SK-N-SH treated with all-trans-retinoic acid at 6 μM for 48 hours (cell line): ENCODE measurements at regions not wholly inside any gene's neighbourhood (a gene's known extent, or its start where the extent isn't known, plus 50 kb on each side); places are given as distances from the start of the nearest gene placed in this dataset.

Source experiments
- ARNTL ChIP-seq: fragments of 450-650 bp; formaldehyde crosslinking; IDR thresholded peaks from 2 replicates; pipeline ENCODE4 v1.5.0; 2020; ENCODE audit warnings: low read depth, mild to moderate bottlenecking, moderate library complexity, borderline replicate concordance
- BACH2 ChIP-seq: fragments of 250-450 bp; sonication (Bioruptor Pico); IDR thresholded peaks from 2 replicates; pipeline ENCODE4 v1.9.0; 2021; ENCODE audit warnings: mild to moderate bottlenecking, borderline replicate concordance
- CREB5 ChIP-seq: fragments of 250-450 bp; sonication (Bioruptor Pico); IDR thresholded peaks from 2 replicates; pipeline ENCODE4 v1.5.1; 2020; ENCODE audit warnings: low read depth, mild to moderate bottlenecking, moderate library complexity
- CSDC2 ChIP-seq: fragments of 250-450 bp; sonication (Bioruptor Pico); IDR thresholded peaks from 2 replicates; pipeline ENCODE4 v1.5.0; 2020; ENCODE audit warnings: mild to moderate bottlenecking, moderate library complexity
- GLIS3 ChIP-seq: fragments of 250-450 bp; sonication (Bioruptor Pico); IDR thresholded peaks from 2 replicates; pipeline ENCODE4 v1.5.0; 2020; ENCODE audit warnings: mild to moderate bottlenecking, moderate library complexity
- OSR1 ChIP-seq: fragments of 250-450 bp; sonication (Bioruptor Pico); IDR thresholded peaks from 2 replicates; pipeline ENCODE4 v1.8.0; 2022; ENCODE audit warnings: moderate library complexity, mild to moderate bottlenecking, inconsistent platforms
- PATZ1 ChIP-seq: fragments of 250-450 bp; sonication (Bioruptor Pico); IDR thresholded peaks from 2 replicates; pipeline ENCODE4 v1.8.0; 2020; ENCODE audit warnings: mild to moderate bottlenecking, moderate library complexity, borderline replicate concordance
- RARB ChIP-seq: fragments of 250-450 bp; sonication (Bioruptor Pico); IDR thresholded peaks from 2 replicates; pipeline ENCODE4 v1.8.0; 2021; ENCODE audit warnings: mild to moderate bottlenecking, moderate library complexity
- SNAI2 ChIP-seq: fragments of 250-450 bp; sonication (Bioruptor Pico); IDR thresholded peaks from 2 replicates; pipeline ENCODE4 v1.5.0; 2020; ENCODE audit warnings: mild to moderate bottlenecking, moderate library complexity
- TCF4 ChIP-seq: fragments of 250-450 bp; sonication (Bioruptor Pico); IDR thresholded peaks from 2 replicates; pipeline ENCODE4 v1.8.0; 2021; ENCODE audit warnings: mild to moderate bottlenecking, moderate library complexity, borderline replicate concordance
- TOX ChIP-seq: fragments of 250-450 bp; sonication (Bioruptor Pico); IDR thresholded peaks from 2 replicates; pipeline ENCODE4 v1.8.0; 2021; ENCODE audit warnings: mild to moderate bottlenecking, moderate library complexity, borderline replicate concordance
- ZFP3 ChIP-seq: fragments of 250-450 bp; sonication (Bioruptor Pico); IDR thresholded peaks from 2 replicates; pipeline ENCODE4 v1.5.0; 2020; ENCODE audit warnings: mild to moderate bottlenecking, moderate library complexity
- ZFP30 ChIP-seq: fragments of 450-650 bp; formaldehyde crosslinking; IDR thresholded peaks from 2 replicates; pipeline ENCODE4 v1.5.0; 2022; ENCODE audit warnings: mild to moderate bottlenecking, moderate library complexity
- TF ChIP-seq, protein P1 (sequence below): fragments of 250-450 bp; sonication (Bioruptor Pico); IDR thresholded peaks from 2 replicates; pipeline ENCODE4 v1.8.0; 2021; ENCODE audit warnings: low read depth, mild to moderate bottlenecking, moderate library complexity, borderline replicate concordance

GRCh38 chr1:192489748-192490147, 85.8 kb upstream of the RGS1 start:
- TF ChIP-seq OSR1 (CRISPR knock-in tag): no peak
- TF ChIP-seq TCF4 (CRISPR knock-in tag): no peak
- TF ChIP-seq, protein P1, sequence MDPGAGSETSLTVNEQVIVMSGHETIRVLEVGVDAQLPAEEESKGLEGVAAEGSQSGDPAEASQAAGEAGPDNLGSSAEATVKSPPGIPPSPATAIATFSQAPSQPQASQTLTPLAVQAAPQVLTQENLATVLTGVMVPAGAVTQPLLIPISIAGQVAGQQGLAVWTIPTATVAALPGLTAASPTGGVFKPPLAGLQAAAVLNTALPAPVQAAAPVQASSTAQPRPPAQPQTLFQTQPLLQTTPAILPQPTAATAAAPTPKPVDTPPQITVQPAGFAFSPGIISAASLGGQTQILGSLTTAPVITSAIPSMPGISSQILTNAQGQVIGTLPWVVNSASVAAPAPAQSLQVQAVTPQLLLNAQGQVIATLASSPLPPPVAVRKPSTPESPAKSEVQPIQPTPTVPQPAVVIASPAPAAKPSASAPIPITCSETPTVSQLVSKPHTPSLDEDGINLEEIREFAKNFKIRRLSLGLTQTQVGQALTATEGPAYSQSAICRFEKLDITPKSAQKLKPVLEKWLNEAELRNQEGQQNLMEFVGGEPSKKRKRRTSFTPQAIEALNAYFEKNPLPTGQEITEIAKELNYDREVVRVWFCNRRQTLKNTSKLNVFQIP (CRISPR knock-in tag): 0 out of 2 replicates have a peak, but pooled peaks have one; percentile 15
- TF ChIP-seq PATZ1: no peak
- peak; percentile 43; the same call in 1 of the 2 replicates for TF ChIP-seq TOX
- TF ChIP-seq SNAI2 (CRISPR knock-in tag): no peak
- no peak for TF ChIP-seq ZFP3 (CRISPR knock-in tag)
- peak; percentile 67; the same call in 1 of the 2 replicates for TF ChIP-seq RARB
- no peak for TF ChIP-seq CREB5 (CRISPR knock-in tag)
- TF ChIP-seq GLIS3: no peak
- TF ChIP-seq CSDC2 (CRISPR knock-in tag): no peak
- TF ChIP-seq ARNTL (CRISPR knock-in tag): no peak
- no peak for TF ChIP-seq ZFP30 (CRISPR knock-in tag)
- no peak for TF ChIP-seq BACH2 (CRISPR knock-in tag)
